ENCODE measurements at regions not wholly inside any gene's neighbourhood (a gene's known extent, or its start where the extent isn't known, plus 50 kb on each side); places are given as distances from the start of the nearest gene placed in this dataset.

GRCh38 chr4:66628146-66628545 lies 917.2 kb downstream of the CENPC start:
- ChIA-PET POLR2A (ENCODE audit: low non-redundant PET) (no interaction called here), CTCF (no interaction called here)
- no TSS peak for BruUV-seq (replicated peaks)
- Histone ChIP-seq H3K4me1 (ENCODE audit: insufficient read depth, low read length, poor library complexity, severe bottlenecking) (no peaks in the 10 kb centered on the region), H3K27me3 (replicated peaks; ENCODE audit: insufficient read depth, low read depth, low read length, poor library complexity) (no peaks in the 10 kb centered on the region), H3K9me3 (ENCODE audit: low read depth, low read length, poor library complexity, severe bottlenecking) (no peaks in the 10 kb centered on the region), H3K36me3 (ENCODE audit: insufficient read depth, low read length, poor library complexity, severe bottlenecking) (no peaks in the 10 kb centered on the region), H3K4me3 (ENCODE audit: low read depth, low read length, poor library complexity, severe bottlenecking) (no peak overlapping the region), H3K27ac (ENCODE audit: low read depth, low read length, poor library complexity, severe bottlenecking) (no peak overlapping the region)
- TF ChIP-seq EZH2 (IDR thresholded peaks at IDR 0.05; ENCODE audit: borderline replicate concordance, low read depth, low read length, poor library complexity, severe bottlenecking), result no peak
- no peak for TF ChIP-seq CTCF (conservative IDR thresholded peaks at IDR 0.05; ENCODE audit: low read depth, low read length)
- DNase-seq (ENCODE audit: low spot score), result no peak
- intact Hi-C loops (cut with micrococcal nuclease; ENCODE audit: unreplicated experiment), result no loop called here

DNA sequence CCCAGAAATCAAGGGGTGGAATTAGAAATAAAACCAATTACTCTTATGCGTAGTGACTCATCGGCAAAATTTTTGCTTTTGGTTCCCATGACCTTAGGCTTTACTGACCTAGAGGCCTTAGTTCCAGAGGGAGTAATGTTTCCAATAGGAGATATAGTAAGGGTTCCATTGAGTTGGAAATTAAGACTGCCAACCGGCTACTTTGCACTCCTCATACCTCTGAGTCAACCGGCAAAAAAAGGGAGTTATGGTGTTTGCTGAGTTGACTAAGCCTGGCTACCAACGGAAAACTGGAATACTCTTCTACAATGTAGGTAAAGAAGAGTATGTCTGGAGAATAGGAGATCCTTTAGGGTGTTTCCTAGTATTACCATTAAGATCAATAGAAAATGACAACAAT lies 919.8 kb downstream of the CENPC start:
- Histone ChIP-seq H3K27ac (ENCODE audit: low read depth, low read length, poor library complexity, severe bottlenecking) (no peak overlapping the region), H3K4me3 (ENCODE audit: low read depth, low read length, poor library complexity, severe bottlenecking) (no peak overlapping the region), H3K27me3 (replicated peaks; ENCODE audit: insufficient read depth, low read depth, low read length, poor library complexity) (no peaks in the 10 kb centered on the region), H3K36me3 (ENCODE audit: insufficient read depth, low read length, poor library complexity, severe bottlenecking) (no peaks in the 10 kb centered on the region), H3K4me1 (ENCODE audit: insufficient read depth, low read length, poor library complexity, severe bottlenecking) (no peaks in the 10 kb centered on the region), H3K9me3 (ENCODE audit: low read depth, low read length, poor library complexity, severe bottlenecking) (no peaks in the 10 kb centered on the region)
- CTCF ChIA-PET, result no interaction called here
- TF ChIP-seq CTCF (conservative IDR thresholded peaks at IDR 0.05; ENCODE audit: low read depth, low read length) (no peak), EZH2 (IDR thresholded peaks at IDR 0.05; ENCODE audit: borderline replicate concordance, low read depth, low read length, poor library complexity, severe bottlenecking) (no peak)
- POLR2A ChIA-PET (ENCODE audit: low non-redundant PET), result no interaction called here
- intact Hi-C loops (cut with micrococcal nuclease; ENCODE audit: unreplicated experiment), result no loop called here
- no TSS peak for BruUV-seq (replicated peaks)
- no peak for DNase-seq (ENCODE audit: low spot score)

- Histone ChIP-seq H3K36me3 (ENCODE audit: insufficient read depth, low read length, poor library complexity, severe bottlenecking) (no peaks in the 10 kb centered on the region), H3K9me3 (ENCODE audit: low read depth, low read length, poor library complexity, severe bottlenecking) (no peaks in the 10 kb centered on the region), H3K27ac (ENCODE audit: low read depth, low read length, poor library complexity, severe bottlenecking) (no peak overlapping the region), H3K4me1 (ENCODE audit: insufficient read depth, low read length, poor library complexity, severe bottlenecking) (no peaks in the 10 kb centered on the region), H3K27me3 (replicated peaks; ENCODE audit: insufficient read depth, low read depth, low read length, poor library complexity) (no peaks in the 10 kb centered on the region), H3K4me3 (ENCODE audit: low read depth, low read length, poor library complexity, severe bottlenecking) (no peak overlapping the region)
- TF ChIP-seq CTCF (conservative IDR thresholded peaks at IDR 0.05; ENCODE audit: low read depth, low read length), result no peak
- TF ChIP-seq EZH2 (IDR thresholded peaks at IDR 0.05; ENCODE audit: borderline replicate concordance, low read depth, low read length, poor library complexity, severe bottlenecking), result no peak
- BruUV-seq (replicated peaks), result no TSS peak
- intact Hi-C loops (cut with micrococcal nuclease; ENCODE audit: unreplicated experiment), result no loop called here
- ChIA-PET CTCF (no interaction called here), POLR2A (ENCODE audit: low non-redundant PET) (no interaction called here)
- DNase-seq (ENCODE audit: low spot score), result no peak
Observed at GRCh38 chr4:66613591-66613990, 931.7 kb downstream of the CENPC start.
